K562 (cell line): ENCODE measurements at regions not wholly inside any gene's neighbourhood (a gene's known extent, or its start where the extent isn't known, plus 50 kb on each side); places are given as distances from the start of the nearest gene placed in this dataset.

Experiments used
- BDP1 ChIP-seq: IDR thresholded peaks from 3 replicates; pipeline ENCODE4 v1.6.1; 2011; ENCODE audit not compliant: insufficient read length, insufficient read depth
- CREM ChIP-seq: IDR thresholded peaks from 2 replicates; pipeline ENCODE4 v1.6.1; 2014; ENCODE audit warnings: antibody characterized with exemption, low read depth
- MECOM ChIP-seq: fragments of 250-450 bp; sonication (Bioruptor Pico); IDR thresholded peaks from 2 replicates; pipeline ENCODE4 v1.8.0; 2022; ENCODE audit warnings: inconsistent platforms
- MYNN ChIP-seq, 2 experiments: sonication (generic); formaldehyde crosslinking in 1 of 2; IDR thresholded peaks; 2 replicates each; pipeline versions ENCODE4 v1.5.0 to v1.6.1; 2016 to 2020; ENCODE audit warnings: antibody characterized with exemption in 1 of 2, missing genetic modification reagents in 1 of 2
- PRDM10 ChIP-seq: fragments of 450-650 bp; IDR thresholded peaks from 2 replicates; pipeline ENCODE4 v1.6.1; 2018; ENCODE audit not compliant: partially characterized antibody
- PRMT5 ChIP-seq: sonication (generic); formaldehyde crosslinking; IDR thresholded peaks from 2 replicates; pipeline ENCODE4 v1.5.0; 2020; ENCODE audit warnings: missing genetic modification reagents
- THRAP3 ChIP-seq: fragments of 450-650 bp; IDR thresholded peaks from 2 replicates; pipeline ENCODE4 v1.6.1; 2016; ENCODE audit warnings: mild to moderate bottlenecking, inconsistent platforms, borderline replicate concordance
- ZFP1 ChIP-seq: fragments of 450-650 bp; formaldehyde crosslinking; IDR thresholded peaks from 2 replicates; pipeline ENCODE4 v1.4.0; 2020; ENCODE audit warnings: mild to moderate bottlenecking, mixed read lengths
- ZKSCAN8 ChIP-seq: fragments of 200-800 bp; sonication (Bioruptor generic); IDR thresholded peaks from 2 replicates; pipeline ENCODE4 v1.6.1; 2016; ENCODE audit warnings: missing genetic modification characterization, missing compliant biosample characterization
- TF ChIP-seq, protein P1 (sequence below): sonication (generic); IDR thresholded peaks from 2 replicates; pipeline ENCODE4 v1.6.1; 2016

DNA sequence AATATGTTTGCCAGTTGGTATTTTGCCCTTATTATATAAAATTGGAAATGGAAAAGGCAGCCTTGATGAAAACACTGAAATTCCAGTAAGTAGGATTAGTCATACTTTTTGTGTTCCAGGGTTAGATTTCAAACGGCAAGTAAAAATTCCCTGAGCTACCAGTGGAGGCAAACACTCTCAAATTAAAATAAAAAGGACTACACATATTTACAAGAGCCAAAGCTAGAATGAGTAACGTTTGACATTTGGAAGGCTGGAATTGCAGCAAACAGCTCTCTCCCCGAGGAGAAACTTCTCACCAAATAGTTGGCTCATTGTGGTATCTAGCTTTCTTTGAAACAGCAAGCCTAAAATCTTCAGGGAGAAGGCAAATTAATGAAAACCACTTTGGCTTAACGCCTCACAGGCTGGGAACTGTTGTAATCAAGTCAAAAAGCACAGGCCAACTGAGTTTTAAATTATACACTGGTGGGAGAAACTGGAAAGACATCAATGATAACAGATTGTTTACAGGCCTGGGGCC lies 288.4 kb downstream of the SNX13 start (continued):
- TF ChIP-seq THRAP3 (no peak), PRMT5 (no peak), PRDM10 (no peak), MECOM (CRISPR knock-in tag) (no peak), MYNN (IDR thresholded peaks at IDR 0.05) (no peak), MYNN (CRISPR knock-in tag; IDR thresholded peaks at IDR 0.05) (no peak), CREM (no peak), ZFP1 (CRISPR knock-in tag) (no peak), ZKSCAN8 (CRISPR knock-in tag) (no peak), BDP1 (no peak)
- TF ChIP-seq, protein P1, sequence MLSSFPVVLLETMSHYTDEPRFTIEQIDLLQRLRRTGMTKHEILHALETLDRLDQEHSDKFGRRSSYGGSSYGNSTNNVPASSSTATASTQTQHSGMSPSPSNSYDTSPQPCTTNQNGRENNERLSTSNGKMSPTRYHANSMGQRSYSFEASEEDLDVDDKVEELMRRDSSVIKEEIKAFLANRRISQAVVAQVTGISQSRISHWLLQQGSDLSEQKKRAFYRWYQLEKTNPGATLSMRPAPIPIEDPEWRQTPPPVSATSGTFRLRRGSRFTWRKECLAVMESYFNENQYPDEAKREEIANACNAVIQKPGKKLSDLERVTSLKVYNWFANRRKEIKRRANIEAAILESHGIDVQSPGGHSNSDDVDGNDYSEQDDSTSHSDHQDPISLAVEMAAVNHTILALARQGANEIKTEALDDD = no peak
